ENCODE measurements at regions not wholly inside any gene's neighbourhood (a gene's known extent, or its start where the extent isn't known, plus 50 kb on each side); places are given as distances from the start of the nearest gene placed in this dataset.

- no peak for FAIRE-seq
- CTCF ChIA-PET = no interaction called here
- H2AFZ ChIP-seq (ENCODE audit: low read depth, low read length) = peak overlapping the region; percentile 71
Measured at GRCh38 chr20:23139524-23139923, 53.4 kb upstream of the CD93 start.

GRCh38 chr20:23138682-23139081 lies 52.6 kb upstream of the CD93 start:
- BruUV-seq (replicated peaks) = no TSS peak
- POLR2A ChIA-PET = no interaction called here
- intact Hi-C loops (cut with micrococcal nuclease) = no loop called here
- H3K27me3 ChIP-seq (ENCODE audit: control insufficient read depth in 2 of 2, insufficient read depth in 2 of 2, low read length in 2 of 2) = no peaks in the 10 kb centered on the region
- H2AFZ ChIP-seq (ENCODE audit: low read depth, low read length) = no peak overlapping the region
- H3K9me3 ChIP-seq (replicated peaks; ENCODE audit: control insufficient read depth, insufficient read depth, low read length) = no peaks in the 10 kb centered on the region
- dilution Hi-C loops (cut with MboI; ENCODE audit: extremely low pct_ligation_motif_present, low sequenced_read_pairs) = no loop called here
- CTCF ChIA-PET = interaction anchor here (1.1 kb wide), 1 partner anchor 447 kb away, joined by 3 read pairs; no protein-coding TSS in a partner anchor
- FAIRE-seq (no peak), DNase-seq (ENCODE audit: low read depth, low spot score) (no peak)
- peaks cover 38% of the 10 kb centered on the region for H3K4me1 ChIP-seq (ENCODE audit: control insufficient read depth, extremely low read depth, insufficient read depth, low read length)
- H3K79me2 ChIP-seq (ENCODE audit: control insufficient read depth, insufficient read depth, low read length) = no peaks in the 10 kb centered on the region
- H3K4me3 ChIP-seq (replicated peaks in 1 of 3; ENCODE audit: insufficient read depth in 1 of 3, low read depth in 1 of 3, low read length in 3 of 3) = no peak overlapping the region
- no peaks in the 10 kb centered on the region for H4K20me1 ChIP-seq (replicated peaks; ENCODE audit: control insufficient read depth, extremely low read depth, insufficient read depth, low read length)
- no peak overlapping the region for H3K27ac ChIP-seq (ENCODE audit: insufficient read depth, low read depth, low read length)
- no peak for TF ChIP-seq JUN (IDR thresholded peaks at IDR 0.05; ENCODE audit: borderline replicate concordance, insufficient read depth, insufficient read length, low read depth)
- TF ChIP-seq EZH2 (IDR thresholded peaks at IDR 0.05; ENCODE audit: borderline replicate concordance, low read depth, low read length, severe bottlenecking) = no peak
- TF ChIP-seq POLR2A (IDR thresholded peaks at IDR 0.05; ENCODE audit: low read depth, low read length) = no peak
- TF ChIP-seq FOS (IDR thresholded peaks at IDR 0.05; ENCODE audit: borderline replicate concordance, insufficient read depth, low read length) = no peak
- no peak for TF ChIP-seq POLR2AphosphoS5 (IDR thresholded peaks at IDR 0.05; ENCODE audit: insufficient read depth, low read depth, low read length)
- no peak for TF ChIP-seq MYC (IDR thresholded peaks at IDR 0.05; ENCODE audit: low read depth, low read length)
- TF ChIP-seq, protein P1, sequence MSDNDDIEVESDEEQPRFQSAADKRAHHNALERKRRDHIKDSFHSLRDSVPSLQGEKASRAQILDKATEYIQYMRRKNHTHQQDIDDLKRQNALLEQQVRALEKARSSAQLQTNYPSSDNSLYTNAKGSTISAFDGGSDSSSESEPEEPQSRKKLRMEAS (IDR thresholded peaks at IDR 0.05; ENCODE audit: insufficient read depth, insufficient read length) = no peak
- no peaks in the 10 kb centered on the region for H3K36me3 ChIP-seq (ENCODE audit: control insufficient read depth in 2 of 2, extremely low read depth in 1 of 2, insufficient read depth in 2 of 2, low read length in 2 of 2)
- no peaks in the 10 kb centered on the region for H3K9me1 ChIP-seq (replicated peaks; ENCODE audit: control insufficient read depth, extremely low read depth, insufficient read depth, low read length)
- no peak overlapping the region for H3K9ac ChIP-seq (replicated peaks; ENCODE audit: extremely low read depth, insufficient read depth, low read length)
- no peak overlapping the region for H3K4me2 ChIP-seq (ENCODE audit: insufficient read depth, low read length)

More at GRCh38 chr20:23139524-23139923, 53.4 kb upstream of the CD93 start:
- dilution Hi-C loops (cut with MboI; ENCODE audit: extremely low pct_ligation_motif_present, low sequenced_read_pairs) = no loop called here
- TF ChIP-seq, protein P1 (IDR thresholded peaks at IDR 0.05; ENCODE audit: insufficient read depth, insufficient read length) = no peak
- TF ChIP-seq MYC (IDR thresholded peaks at IDR 0.05; ENCODE audit: low read depth, low read length) (no peak), EZH2 (IDR thresholded peaks at IDR 0.05; ENCODE audit: borderline replicate concordance, low read depth, low read length, severe bottlenecking) (no peak), JUN (IDR thresholded peaks at IDR 0.05; ENCODE audit: borderline replicate concordance, insufficient read depth, insufficient read length, low read depth) (no peak), GATA2 (IDR thresholded peaks at IDR 0.05; ENCODE audit: insufficient read depth, insufficient read length, low read depth, low read length) (no peak)
- TF ChIP-seq, protein P2, sequence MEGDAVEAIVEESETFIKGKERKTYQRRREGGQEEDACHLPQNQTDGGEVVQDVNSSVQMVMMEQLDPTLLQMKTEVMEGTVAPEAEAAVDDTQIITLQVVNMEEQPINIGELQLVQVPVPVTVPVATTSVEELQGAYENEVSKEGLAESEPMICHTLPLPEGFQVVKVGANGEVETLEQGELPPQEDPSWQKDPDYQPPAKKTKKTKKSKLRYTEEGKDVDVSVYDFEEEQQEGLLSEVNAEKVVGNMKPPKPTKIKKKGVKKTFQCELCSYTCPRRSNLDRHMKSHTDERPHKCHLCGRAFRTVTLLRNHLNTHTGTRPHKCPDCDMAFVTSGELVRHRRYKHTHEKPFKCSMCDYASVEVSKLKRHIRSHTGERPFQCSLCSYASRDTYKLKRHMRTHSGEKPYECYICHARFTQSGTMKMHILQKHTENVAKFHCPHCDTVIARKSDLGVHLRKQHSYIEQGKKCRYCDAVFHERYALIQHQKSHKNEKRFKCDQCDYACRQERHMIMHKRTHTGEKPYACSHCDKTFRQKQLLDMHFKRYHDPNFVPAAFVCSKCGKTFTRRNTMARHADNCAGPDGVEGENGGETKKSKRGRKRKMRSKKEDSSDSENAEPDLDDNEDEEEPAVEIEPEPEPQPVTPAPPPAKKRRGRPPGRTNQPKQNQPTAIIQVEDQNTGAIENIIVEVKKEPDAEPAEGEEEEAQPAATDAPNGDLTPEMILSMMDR (IDR thresholded peaks at IDR 0.05; ENCODE audit: extremely low read depth in 1 of 2, insufficient read depth in 1 of 2, low read depth in 1 of 2, low read length in 2 of 2) = no peak
- H3K36me3 ChIP-seq (ENCODE audit: control insufficient read depth in 2 of 2, extremely low read depth in 1 of 2, insufficient read depth in 2 of 2, low read length in 2 of 2) = no peaks in the 10 kb centered on the region
- peaks cover 44% of the 10 kb centered on the region for H3K4me1 ChIP-seq (ENCODE audit: control insufficient read depth, extremely low read depth, insufficient read depth, low read length)
- DNase-seq (ENCODE audit: low read depth, low spot score) = no peak
- BruUV-seq (replicated peaks) = no TSS peak
- no peaks in the 10 kb centered on the region for H3K27me3 ChIP-seq (ENCODE audit: control insufficient read depth in 2 of 2, insufficient read depth in 2 of 2, low read length in 2 of 2)
- no peaks in the 10 kb centered on the region for H3K9me1 ChIP-seq (replicated peaks; ENCODE audit: control insufficient read depth, extremely low read depth, insufficient read depth, low read length)
- no peak overlapping the region for H3K9ac ChIP-seq (replicated peaks; ENCODE audit: extremely low read depth, insufficient read depth, low read length)
- H3K4me2 ChIP-seq (ENCODE audit: insufficient read depth, low read length) = no peak overlapping the region
- H3K79me2 ChIP-seq (ENCODE audit: control insufficient read depth, insufficient read depth, low read length) = no peaks in the 10 kb centered on the region
- no peak overlapping the region for H3K4me3 ChIP-seq (replicated peaks in 1 of 3; ENCODE audit: insufficient read depth in 1 of 3, low read depth in 1 of 3, low read length in 3 of 3)
- no peak overlapping the region for H3K27ac ChIP-seq (ENCODE audit: insufficient read depth, low read depth, low read length)
- POLR2A ChIA-PET = no interaction called here
- H3K9me3 ChIP-seq (replicated peaks; ENCODE audit: control insufficient read depth, insufficient read depth, low read length) = no peaks in the 10 kb centered on the region
- H4K20me1 ChIP-seq (replicated peaks; ENCODE audit: control insufficient read depth, extremely low read depth, insufficient read depth, low read length) = no peaks in the 10 kb centered on the region
- intact Hi-C loops (cut with micrococcal nuclease) = no loop called here

All from endothelial cell of umbilical vein (primary cell).